Suprapubic skin (tissue), 4 donors: ENCODE measurements at regions not wholly inside any gene's neighbourhood (a gene's known extent, or its start where the extent isn't known, plus 50 kb on each side); places are given as distances from the start of the nearest gene placed in this dataset.

Source experiments
- DNase-seq, 2 donors: peaks; one replicate each; pipeline ENCODE4 v3.0.0-alpha.2; 2019; ENCODE audit warnings: low spot score in 2 of 2
- H3K27ac ChIP-seq: fragments of 200-600 bp; sonication (generic); one replicate; pipeline ENCODE4 v1.5.1; 2019
- H3K27me3 ChIP-seq: fragments of 200-600 bp; sonication (generic); one replicate; pipeline ENCODE4 v1.5.1; 2019
- H3K36me3 ChIP-seq: fragments of 200-600 bp; sonication (generic); one replicate; pipeline ENCODE4 v1.5.1; 2019
- H3K4me1 ChIP-seq: fragments of 200-600 bp; sonication (generic); one replicate; pipeline ENCODE4 v1.5.1; 2019
- H3K4me3 ChIP-seq: fragments of 200-600 bp; sonication (generic); one replicate; pipeline ENCODE4 v1.5.1; 2019; ENCODE audit warnings: mild to moderate bottlenecking
- H3K9me3 ChIP-seq: fragments of 200-600 bp; sonication (generic); one replicate; pipeline ENCODE4 v1.5.1; 2019
- CTCF ChIP-seq, 2 donors: fragments of 200-600 bp in 1 of 2; fragments of 450-650 bp in 1 of 2; sonication (generic) in 1 of 2; IDR thresholded peaks; one replicate each; pipeline ENCODE4 v1.5.1; 2016 to 2019; ENCODE audit warnings: antibody characterized with exemption in 2 of 2, mild to moderate bottlenecking in 1 of 2, moderate library complexity in 1 of 2
- EP300 ChIP-seq: sonication (generic); formaldehyde crosslinking; IDR thresholded peaks from one replicate; pipeline ENCODE4 v1.6.1; 2017; ENCODE audit warnings: antibody characterized with exemption
- POLR2A ChIP-seq, 2 donors: fragments of 450-650 bp; IDR thresholded peaks; one replicate each; pipeline ENCODE4 v1.6.1; 2017; ENCODE audit warnings: antibody characterized with exemption in 2 of 2, mild to moderate bottlenecking in 2 of 2, moderate library complexity in 2 of 2
- POLR2AphosphoS5 ChIP-seq, 3 donors: sonication (generic); formaldehyde crosslinking; IDR thresholded peaks; one replicate each; pipeline ENCODE4 v1.6.1; 2017; ENCODE audit warnings: antibody characterized with exemption in 3 of 3
- WGBS: methylation state at CpG from one replicate; pipeline ENCODE4 v1.1.5; 2018; 5-methylcytosine and 5-hydroxymethylcytosine counted together

- no peak overlapping the region for H3K4me3 ChIP-seq
- TF ChIP-seq POLR2AphosphoS5 (IDR thresholded peaks at IDR 0.05) (no peak), EP300 (no peak), POLR2A (IDR thresholded peaks at IDR 0.05) (no peak), CTCF (IDR thresholded peaks at IDR 0.05) (no peak)
- no peak overlapping the region for H3K27ac ChIP-seq
- no peaks in the 10 kb centered on the region for H3K4me1 ChIP-seq
- no peaks in the 10 kb centered on the region for H3K9me3 ChIP-seq
- H3K36me3 ChIP-seq, result no peaks in the 10 kb centered on the region
- no peaks in the 10 kb centered on the region for H3K27me3 ChIP-seq
- no peak for DNase-seq
- WGBS, result 70% methylated on average over 1 of the region's 1 CpG
Observed at GRCh38 chr5:105762728-105763127, 1908.0 kb downstream of the EFNA5 start.

DNA sequence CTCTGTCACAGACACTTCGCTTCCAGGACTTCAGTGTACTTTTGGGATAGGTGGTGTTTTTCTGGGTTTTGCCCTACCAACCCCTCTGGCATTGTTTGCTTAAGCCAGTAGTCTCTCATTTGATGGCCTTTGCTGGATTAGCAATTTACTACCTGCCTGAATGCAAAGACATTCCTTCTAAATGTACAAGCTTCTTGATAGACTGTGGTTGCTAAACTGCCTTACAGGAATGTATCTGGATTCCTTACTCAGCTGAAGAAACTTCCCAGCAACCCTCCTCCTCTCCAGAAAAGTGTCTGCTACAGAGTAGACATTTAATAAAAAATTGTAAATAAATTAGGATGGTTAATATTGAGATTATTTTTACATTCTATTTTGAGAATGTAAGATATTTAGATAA, 1916.7 kb downstream of the EFNA5 start:
- no peak overlapping the region for H3K4me3 ChIP-seq
- 80% methylated on average over 1 of the region's 1 CpG for WGBS
- no peaks in the 10 kb centered on the region for H3K36me3 ChIP-seq
- no peak overlapping the region for H3K27ac ChIP-seq
- H3K27me3 ChIP-seq, result no peaks in the 10 kb centered on the region
- DNase-seq, result no peak
- no peaks in the 10 kb centered on the region for H3K4me1 ChIP-seq
- TF ChIP-seq POLR2AphosphoS5 (IDR thresholded peaks at IDR 0.05) (no peak), EP300 (no peak), POLR2A (IDR thresholded peaks at IDR 0.05) (no peak), CTCF (IDR thresholded peaks at IDR 0.05) (no peak)
- H3K9me3 ChIP-seq, result no peaks in the 10 kb centered on the region

DNA sequence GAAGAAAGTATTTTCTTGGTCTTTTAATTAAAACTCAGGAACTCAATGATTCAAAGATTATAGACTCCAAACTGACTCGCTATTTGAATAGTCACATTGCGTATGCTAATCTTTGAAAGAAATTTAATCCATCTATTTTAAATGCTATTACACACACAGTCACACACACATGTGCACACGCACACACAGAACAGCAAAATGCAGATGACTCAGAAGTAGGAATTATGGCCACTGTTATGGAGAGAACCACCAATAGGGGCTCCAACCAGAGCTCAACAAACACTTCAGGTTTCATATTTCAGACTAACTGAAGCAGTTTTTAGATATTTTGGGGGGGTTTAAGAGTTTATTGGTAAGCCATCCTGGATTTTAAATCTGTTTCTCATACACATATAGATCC, 1917.9 kb downstream of the EFNA5 start:
- DNase-seq, result no peak
- no peaks in the 10 kb centered on the region for H3K36me3 ChIP-seq
- WGBS, result 95% methylated on average over 3 of the region's 3 CpGs
- TF ChIP-seq POLR2A (IDR thresholded peaks at IDR 0.05) (no peak), EP300 (no peak), POLR2AphosphoS5 (IDR thresholded peaks at IDR 0.05) (no peak), CTCF (IDR thresholded peaks at IDR 0.05) (no peak)
- H3K9me3 ChIP-seq, result no peaks in the 10 kb centered on the region
- no peaks in the 10 kb centered on the region for H3K27me3 ChIP-seq
- H3K4me1 ChIP-seq, result no peaks in the 10 kb centered on the region
- no peak overlapping the region for H3K4me3 ChIP-seq
- H3K27ac ChIP-seq, result no peak overlapping the region

DNA sequence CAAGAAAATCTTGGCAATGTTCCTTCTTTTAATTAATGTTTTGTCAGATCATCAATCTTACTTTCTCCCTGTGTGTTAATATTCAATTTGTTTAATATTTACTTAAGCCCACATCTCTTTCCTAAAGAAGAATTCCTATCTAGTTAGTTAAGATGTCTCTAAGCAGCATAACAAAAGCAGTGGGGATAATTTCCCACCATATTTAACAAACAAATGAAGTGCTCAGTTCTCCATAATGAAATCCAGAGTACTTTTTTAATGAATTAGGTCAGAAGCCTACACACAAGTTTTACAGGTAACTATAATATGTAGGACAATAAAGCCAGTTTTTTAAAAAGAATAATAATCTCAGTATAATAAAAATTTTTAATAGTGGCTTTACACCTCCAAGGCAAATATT, 1918.8 kb downstream of the EFNA5 start:
- no peak overlapping the region for H3K4me3 ChIP-seq

GRCh38 chr5:105745111-105745510, 1925.6 kb downstream of the EFNA5 start:
- DNase-seq, result no peak
- Histone ChIP-seq H3K4me1 (no peaks in the 10 kb centered on the region), H3K27ac (no peak overlapping the region), H3K36me3 (no peaks in the 10 kb centered on the region), H3K27me3 (no peaks in the 10 kb centered on the region), H3K9me3 (no peaks in the 10 kb centered on the region), H3K4me3 (no peak overlapping the region)
- TF ChIP-seq CTCF (IDR thresholded peaks at IDR 0.05), result no peak

More for the DNA sequence above, 1918.8 kb downstream of the EFNA5 start:
- no peaks in the 10 kb centered on the region for H3K27me3 ChIP-seq
- TF ChIP-seq POLR2A (IDR thresholded peaks at IDR 0.05) (no peak), CTCF (IDR thresholded peaks at IDR 0.05) (no peak), EP300 (no peak), POLR2AphosphoS5 (IDR thresholded peaks at IDR 0.05) (no peak)
- H3K9me3 ChIP-seq, result no peaks in the 10 kb centered on the region
- no peaks in the 10 kb centered on the region for H3K36me3 ChIP-seq
- no peaks in the 10 kb centered on the region for H3K4me1 ChIP-seq
- DNase-seq, result no peak
- H3K27ac ChIP-seq, result no peak overlapping the region
